ENCODE measurements at regions not wholly inside any gene's neighbourhood (a gene's known extent, or its start where the extent isn't known, plus 50 kb on each side); places are given as distances from the start of the nearest gene placed in this dataset.

DNA sequence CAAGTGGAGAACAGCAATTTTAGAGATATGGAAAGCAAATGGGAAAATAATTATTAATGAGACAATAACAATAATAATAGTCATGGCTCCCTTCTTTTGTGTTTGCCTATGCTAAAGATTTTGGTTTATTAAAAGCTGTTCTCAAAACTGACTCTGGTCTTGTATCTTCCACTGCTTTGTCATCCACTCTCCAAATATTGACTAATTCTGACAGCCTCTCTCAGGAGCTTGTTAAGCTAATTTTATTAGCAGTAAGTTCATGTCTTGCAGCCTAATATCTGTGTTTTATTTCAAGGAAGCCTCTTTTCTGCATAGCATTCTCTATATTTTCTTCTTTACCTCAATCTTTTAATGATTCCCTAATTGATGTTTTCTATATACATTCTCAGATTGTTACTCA is 1419.8 kb downstream of the ARAP2 start:
- DNase-seq (ENCODE audit: extremely low read depth in 1 of 11, low read depth in 9 of 11, low spot score in 4 of 11) = no peak

DNA sequence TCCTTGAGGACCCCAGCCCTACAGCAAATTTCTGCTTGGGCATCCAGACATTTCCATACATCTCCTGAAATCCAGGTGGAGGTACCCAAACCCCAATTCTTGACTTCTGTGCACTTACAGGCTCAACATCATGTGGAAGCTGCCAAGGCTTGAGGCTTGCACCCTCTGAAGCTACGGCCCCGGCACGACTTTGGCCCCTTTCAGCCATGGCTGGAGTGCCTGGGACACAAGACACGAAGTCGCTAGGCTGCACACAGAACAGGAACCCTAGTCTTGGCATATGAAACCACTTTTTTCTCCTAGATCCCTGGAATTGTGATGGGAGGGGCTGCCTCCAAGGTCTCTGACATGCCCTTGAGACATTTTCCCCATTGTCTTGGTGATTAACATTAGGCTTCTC is 1417.7 kb downstream of the ARAP2 start:
- DNase-seq (ENCODE audit: extremely low read depth in 1 of 11, low read depth in 9 of 11, low spot score in 4 of 11) = no peak

DNA sequence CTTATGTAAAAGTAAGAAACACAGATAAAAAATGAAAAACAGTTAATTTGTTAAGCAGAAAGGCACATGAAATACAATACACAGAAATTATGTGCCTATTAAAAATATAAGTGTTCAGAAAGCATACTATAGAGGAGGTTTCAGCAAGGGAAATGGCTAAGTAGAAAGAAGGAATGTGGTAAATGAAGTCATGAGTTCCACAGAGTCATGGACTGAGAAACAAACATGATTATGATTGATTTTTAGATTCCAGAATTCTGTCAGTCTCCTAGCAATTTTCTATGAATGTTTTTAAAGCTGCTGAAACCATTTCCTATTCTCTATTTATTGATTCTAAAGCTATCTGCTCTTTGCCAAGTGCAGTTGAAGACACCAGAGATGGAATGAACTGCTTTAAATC is 1398.4 kb downstream of the ARAP2 start:
- no peak for DNase-seq (ENCODE audit: extremely low read depth in 1 of 11, low read depth in 9 of 11, low spot score in 4 of 11)

DNA sequence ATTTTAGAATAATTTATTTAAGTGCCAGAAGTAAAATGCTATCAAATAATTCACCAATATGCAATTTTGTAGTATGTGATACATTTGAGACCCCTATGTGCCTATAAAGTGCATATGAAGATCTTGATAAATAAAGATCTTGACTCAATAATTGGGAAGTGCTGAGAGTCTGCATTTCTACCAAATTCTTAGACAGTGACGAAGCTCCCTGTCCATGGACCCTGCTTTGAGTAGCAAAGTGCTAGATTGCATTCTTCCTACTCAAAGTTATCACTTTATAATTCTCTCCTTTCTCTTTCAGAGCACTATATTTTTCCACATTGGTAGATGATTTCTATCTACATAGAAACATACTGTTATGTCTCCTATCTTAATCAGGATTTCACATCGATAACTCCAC is 1393.9 kb downstream of the ARAP2 start:
- DNase-seq (ENCODE audit: extremely low read depth in 1 of 11, low read depth in 9 of 11, low spot score in 4 of 11) = no peak

GRCh38 chr4:34850968-34851367 is 1393.3 kb downstream of the ARAP2 start:
- no peak for DNase-seq (ENCODE audit: extremely low read depth in 1 of 11, low read depth in 9 of 11, low spot score in 4 of 11)

GRCh38 chr4:34851411-34851810 is 1392.9 kb downstream of the ARAP2 start:
- no peak for DNase-seq (ENCODE audit: extremely low read depth in 1 of 11, low read depth in 9 of 11, low spot score in 4 of 11)

GRCh38 chr4:34854451-34854850 is 1389.9 kb downstream of the ARAP2 start:
- no peak for DNase-seq (ENCODE audit: extremely low read depth in 1 of 11, low read depth in 9 of 11, low spot score in 4 of 11)

DNA sequence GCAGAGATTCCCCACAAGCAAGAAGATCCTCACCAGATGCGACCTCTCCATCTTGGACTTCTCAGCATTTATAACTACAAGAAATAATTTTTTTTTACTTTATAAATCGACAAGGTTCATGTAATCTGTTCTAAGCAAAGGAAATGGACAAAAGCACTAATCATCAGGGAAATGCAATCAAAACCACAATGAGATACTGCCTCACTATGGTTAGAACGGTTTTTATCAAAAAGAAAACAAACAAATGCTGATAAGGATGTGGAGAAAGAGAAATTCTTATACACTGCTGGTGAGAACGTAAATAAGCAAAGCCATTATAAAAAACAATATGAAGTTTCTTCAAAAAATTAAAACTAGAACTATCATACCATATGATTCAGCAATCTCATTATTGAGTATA is 1382.6 kb downstream of the ARAP2 start:
- no peak for DNase-seq (ENCODE audit: extremely low read depth in 1 of 11, low read depth in 9 of 11, low spot score in 4 of 11)

DNA sequence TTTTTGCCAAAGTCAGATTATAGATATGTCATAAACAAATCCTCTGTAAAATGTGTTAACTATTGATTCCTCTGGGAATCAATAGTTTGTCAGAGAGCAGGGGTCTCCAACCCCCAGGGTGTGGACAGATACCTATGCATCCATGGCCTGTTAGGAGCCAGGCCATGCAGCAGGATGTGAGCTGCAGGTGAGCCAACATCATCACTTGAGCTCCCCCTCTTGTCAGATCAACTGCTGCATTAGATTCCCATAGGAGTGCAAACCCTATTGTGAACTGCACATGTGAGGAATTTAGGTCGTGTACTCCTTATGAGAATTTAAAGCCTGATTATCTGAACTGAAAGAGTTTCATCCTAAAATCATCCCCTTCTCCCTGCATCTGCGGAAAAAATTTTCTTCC is 1365.4 kb downstream of the ARAP2 start:
- no peak for DNase-seq (ENCODE audit: extremely low read depth in 1 of 11, low read depth in 9 of 11, low spot score in 4 of 11)

DNA sequence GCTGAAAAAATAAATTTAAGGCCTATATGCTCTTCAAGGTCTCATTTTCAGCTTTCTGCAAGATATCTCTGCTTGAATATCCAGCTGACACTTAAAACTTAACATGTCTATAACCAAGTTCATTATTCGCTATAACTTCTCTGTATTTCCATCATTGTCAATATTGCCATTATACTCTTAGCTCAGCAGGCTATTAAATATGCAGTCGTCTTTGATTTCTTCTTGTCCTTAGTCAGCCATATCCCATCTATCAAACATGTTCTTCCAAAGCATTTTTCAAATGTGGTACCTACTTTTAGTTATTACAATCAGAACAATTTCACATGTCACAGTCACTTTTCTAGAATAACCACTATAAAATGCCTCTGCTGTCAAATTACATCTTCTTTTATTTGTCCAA is 1364.1 kb downstream of the ARAP2 start:
- DNase-seq (ENCODE audit: extremely low read depth in 1 of 11, low read depth in 9 of 11, low spot score in 4 of 11) = no peak

DNA sequence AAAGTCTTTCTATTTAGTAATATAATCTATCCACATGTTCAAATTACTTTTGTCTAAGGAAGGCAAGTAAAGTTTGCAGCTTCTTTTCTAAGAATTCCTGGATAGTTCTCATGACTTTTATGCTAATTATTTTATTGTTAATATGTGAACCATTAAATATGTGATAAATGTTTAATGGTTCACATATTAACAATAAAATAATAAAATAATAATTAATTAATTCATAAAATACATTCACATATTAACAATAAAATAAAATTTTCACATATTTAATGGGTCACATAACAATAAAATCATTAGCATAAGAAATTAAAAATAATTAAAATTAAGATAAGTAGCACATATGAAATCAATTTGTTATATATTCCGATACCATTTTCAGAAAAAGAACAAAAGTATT is 1352.4 kb downstream of the ARAP2 start:
- no peak for DNase-seq (ENCODE audit: extremely low read depth in 1 of 11, low read depth in 9 of 11, low spot score in 4 of 11)

- no peak for DNase-seq (ENCODE audit: extremely low read depth in 1 of 11, low read depth in 9 of 11, low spot score in 4 of 11)
Measured at GRCh38 chr4:34893382-34893781, 1350.9 kb downstream of the ARAP2 start.

- DNase-seq (ENCODE audit: extremely low read depth in 1 of 11, low read depth in 9 of 11, low spot score in 4 of 11) = no peak
Measured at GRCh38 chr4:34920032-34920431, 1324.3 kb downstream of the ARAP2 start.

GRCh38 chr4:34921391-34921790 is 1322.9 kb downstream of the ARAP2 start:
- DNase-seq (ENCODE audit: extremely low read depth in 1 of 11, low read depth in 9 of 11, low spot score in 4 of 11) = no peak

- DNase-seq (ENCODE audit: extremely low read depth in 1 of 11, low read depth in 9 of 11, low spot score in 4 of 11) = no peak
Measured at GRCh38 chr4:34922325-34922724, 1322.0 kb downstream of the ARAP2 start.

DNA sequence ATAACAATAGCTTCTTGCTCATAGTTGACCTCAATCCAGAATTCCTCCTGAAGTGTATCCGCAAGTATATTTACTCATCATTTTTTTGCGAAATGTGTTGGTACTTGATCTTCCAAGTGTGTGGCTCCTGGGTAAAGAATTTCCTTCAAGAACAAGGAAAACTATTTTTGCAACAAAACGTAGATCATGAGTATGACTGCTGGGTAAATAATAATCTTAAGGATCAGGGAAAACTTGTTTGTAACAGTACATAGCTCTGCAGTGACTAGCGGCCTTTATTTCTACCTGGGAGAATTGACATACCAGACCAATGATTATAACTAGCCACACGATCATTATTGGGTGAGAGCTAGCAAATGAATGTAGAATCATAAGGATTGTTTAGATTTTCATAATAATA is 1311.7 kb downstream of the ARAP2 start:
- DNase-seq (ENCODE audit: extremely low read depth in 1 of 11, low read depth in 9 of 11, low spot score in 4 of 11) = no peak

DNA sequence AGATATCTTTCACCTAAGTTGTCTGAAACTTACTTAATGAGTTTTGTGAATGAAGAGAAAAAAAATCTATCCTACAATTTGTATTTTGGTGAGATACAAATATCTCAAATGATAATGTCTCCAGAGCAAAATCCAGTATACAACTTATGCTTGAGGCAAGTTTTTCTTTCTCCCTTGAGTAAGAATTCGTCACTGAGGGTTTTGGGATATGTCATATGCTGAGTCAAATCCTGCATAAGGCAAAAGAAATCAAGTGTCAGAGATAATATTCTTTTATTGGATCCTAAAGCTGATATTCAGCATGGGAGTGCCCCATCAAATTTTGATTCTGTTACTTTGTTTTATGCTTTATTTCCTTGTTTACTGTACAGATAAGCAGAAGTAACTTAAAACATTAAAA is 1308.6 kb downstream of the ARAP2 start:
- DNase-seq (ENCODE audit: extremely low read depth in 1 of 11, low read depth in 9 of 11, low spot score in 4 of 11) = no peak

DNA sequence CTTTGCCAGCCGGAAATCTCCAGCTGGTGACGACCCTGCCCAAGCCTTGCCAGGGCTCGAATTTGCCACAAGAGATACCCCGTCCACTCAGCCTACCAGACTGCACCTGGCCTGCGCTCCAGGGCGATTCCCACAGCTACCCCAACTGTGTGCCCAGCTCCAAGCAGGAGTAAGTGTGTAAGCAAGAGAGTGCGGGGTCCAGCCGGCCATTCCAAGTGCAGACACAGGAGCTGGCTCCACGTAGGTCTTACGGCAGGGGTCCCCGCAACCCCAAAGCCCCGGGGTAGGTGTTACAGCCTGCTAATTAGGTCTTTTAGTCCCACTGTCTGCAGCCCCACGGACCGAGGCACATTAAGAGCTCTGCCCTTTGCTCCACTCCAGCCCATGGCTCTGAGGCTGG is 1305.2 kb downstream of the ARAP2 start:
- DNase-seq (ENCODE audit: extremely low read depth in 1 of 11, low read depth in 9 of 11, low spot score in 4 of 11) = no peak

- DNase-seq (ENCODE audit: extremely low read depth in 1 of 11, low read depth in 9 of 11, low spot score in 4 of 11) = no peak
Measured at GRCh38 chr4:34943741-34944386, 1300.5 kb downstream of the ARAP2 start.

DNA sequence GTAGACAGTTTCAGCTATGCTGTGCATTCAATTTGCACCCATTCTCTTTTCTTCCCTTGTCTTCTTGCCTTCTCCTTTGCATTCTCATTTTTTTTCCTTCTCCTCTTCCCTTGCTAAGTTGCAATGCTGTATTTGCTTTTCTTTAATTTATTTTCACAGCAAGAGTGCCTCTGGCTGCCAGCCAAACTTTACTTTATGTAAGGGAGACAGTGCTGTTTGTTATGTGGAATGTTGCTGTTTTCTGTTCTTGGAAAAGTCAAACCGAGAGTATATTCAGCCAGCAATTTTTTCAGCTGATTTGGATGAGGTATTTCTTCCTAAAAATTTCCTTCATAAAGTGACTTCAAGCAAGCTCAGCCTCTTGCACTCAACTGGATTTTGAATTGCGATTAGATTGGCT is 1293.4 kb downstream of the ARAP2 start:
- peak in 9 of 11 donors; percentile 1 to 14 (median 8) for DNase-seq (ENCODE audit: extremely low read depth in 1 of 11, low read depth in 9 of 11, low spot score in 4 of 11)

GRCh38 chr4:34953145-34953799 is 1291.0 kb downstream of the ARAP2 start:
- DNase-seq (ENCODE audit: extremely low read depth in 1 of 11, low read depth in 9 of 11, low spot score in 4 of 11) = no peak
